NCI-H345 treated with DMSO at 0.1 percent for 48 hours (cell line): ENCODE measurements at regions not wholly inside any gene's neighbourhood (a gene's known extent, or its start where the extent isn't known, plus 50 kb on each side); places are given as distances from the start of the nearest gene placed in this dataset.
A peak's percentile ranks its signal among the peaks of the same experiment; 100 is the strongest.
"Not testable (repeated sequence)": the region's sequence is repeated elsewhere in the genome, so short reads cannot be mapped to it uniquely, and the experiment has no call there.

Source experiments
- DNase-seq: peaks from one replicate; lab custom pipeline; 2025; ENCODE audit not compliant: unreplicated experiment; lab: John Stamatoyannopoulos, UW

DNA sequence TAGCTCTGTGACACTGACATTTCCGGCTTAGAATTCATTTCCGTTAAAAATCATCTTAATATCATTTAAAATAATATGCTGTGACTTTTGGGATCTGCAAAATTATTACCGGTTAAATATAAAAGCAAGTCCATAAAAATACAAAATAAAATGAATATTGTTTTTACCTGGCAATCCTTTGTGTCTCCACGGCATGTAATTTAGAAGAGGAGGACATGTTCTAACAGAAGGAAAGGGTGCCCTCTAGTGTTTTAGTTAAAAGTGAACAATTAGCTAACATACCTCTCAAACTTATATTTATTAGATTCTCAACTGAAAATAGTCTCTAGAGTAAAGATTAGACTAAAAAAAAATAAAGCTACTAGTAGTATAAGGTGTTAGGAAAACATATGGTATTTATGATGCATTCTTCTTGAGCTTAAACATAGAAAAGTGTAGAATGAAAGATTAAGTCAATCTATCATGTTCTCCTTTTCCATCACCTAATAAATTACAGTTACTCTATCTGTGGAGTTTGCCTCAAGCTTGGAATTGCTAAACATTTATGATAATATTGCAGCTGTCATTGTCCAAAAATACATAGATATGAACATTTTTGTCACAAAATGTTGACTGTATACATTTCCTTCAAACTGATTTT is 676.7 kb upstream of the SPRY2 start:
- peak; percentile 49 for DNase-seq

DNA sequence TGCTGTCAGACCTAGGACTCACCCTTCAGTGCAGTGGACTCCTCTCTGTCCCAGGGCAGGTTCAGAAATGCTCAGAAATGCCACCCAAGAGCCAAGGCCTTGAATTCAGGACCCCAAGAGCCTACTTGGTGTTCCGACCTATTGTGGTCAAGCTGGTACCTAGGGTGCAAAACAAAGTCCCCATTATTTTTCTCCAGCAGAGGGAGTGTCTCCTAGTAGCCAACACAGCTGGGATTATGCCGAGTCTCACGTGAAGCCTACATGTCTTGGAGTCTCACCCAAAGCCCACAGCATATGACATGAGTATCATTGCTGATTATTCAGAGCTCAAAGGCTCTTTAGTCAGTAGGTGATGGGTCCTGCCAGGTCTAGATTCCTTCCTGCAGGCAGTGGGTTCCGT is 671.1 kb upstream of the SPRY2 start:
- no peak for DNase-seq

DNA sequence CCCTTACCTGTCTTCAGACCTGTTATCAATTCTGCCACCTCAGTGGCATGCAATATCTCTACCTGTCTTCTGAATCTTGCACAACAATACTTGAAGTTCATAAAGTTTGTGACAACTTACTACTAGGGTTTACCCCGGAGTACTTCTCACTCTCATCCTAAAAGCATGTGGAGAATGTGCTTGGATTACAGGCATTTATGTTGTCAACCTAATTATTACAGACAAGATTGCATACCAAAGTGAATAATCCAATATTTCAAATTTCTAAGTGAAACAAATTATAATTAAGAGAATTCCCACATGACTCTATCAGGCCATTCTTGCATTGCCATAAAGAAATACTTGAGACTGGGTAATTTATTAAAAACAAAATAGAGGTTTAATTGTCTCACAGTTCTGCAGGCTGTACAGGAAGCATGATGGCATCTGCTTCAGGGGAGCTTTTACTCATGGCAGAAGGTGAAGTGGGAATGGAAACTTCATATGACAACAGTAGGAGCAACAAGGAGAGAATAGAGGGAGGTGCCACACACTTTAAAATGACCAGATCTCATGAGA is 661.0 kb upstream of the SPRY2 start:
- no peak for DNase-seq

DNA sequence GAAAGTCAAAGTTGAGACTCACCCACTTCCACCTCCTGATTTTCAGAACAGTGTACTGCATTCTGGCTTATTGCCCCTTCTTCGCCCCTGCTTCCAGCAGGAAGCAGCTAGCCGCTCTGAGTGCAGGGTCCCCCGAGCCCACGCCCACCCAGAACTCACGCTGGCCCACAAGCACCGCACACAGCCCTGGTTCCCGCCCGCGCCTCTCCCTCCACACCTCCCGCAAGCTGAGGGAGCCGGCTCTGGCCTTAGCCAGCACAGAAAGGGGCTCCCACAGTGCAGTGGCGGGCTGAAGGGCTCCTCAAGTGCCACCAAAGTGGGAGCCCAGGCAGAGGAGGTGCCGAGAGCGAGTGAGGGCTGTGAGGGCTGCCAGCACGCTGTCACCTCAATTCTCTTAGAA is 657.7 kb upstream of the SPRY2 start:
- DNase-seq = not testable (repeated sequence)

DNA sequence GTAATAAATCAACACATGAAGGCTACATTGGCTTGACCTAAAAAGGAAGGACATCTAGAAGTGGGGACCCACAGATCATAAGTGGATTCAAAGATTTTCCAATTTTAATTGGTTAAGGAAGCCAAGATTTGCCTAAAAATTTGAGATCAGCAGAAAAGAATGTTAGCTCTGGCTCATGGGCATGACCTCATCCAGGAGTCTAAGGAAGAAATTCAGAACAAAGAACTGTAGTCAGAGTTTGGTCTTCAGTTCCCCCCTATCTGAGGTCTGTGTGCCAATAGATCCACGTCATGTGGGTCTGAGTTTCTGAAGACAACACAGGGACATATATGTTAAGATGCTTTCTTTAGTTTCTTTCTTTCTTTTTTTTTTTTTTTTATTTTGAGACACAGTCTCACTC is 648.8 kb upstream of the SPRY2 start:
- no peak for DNase-seq

DNA sequence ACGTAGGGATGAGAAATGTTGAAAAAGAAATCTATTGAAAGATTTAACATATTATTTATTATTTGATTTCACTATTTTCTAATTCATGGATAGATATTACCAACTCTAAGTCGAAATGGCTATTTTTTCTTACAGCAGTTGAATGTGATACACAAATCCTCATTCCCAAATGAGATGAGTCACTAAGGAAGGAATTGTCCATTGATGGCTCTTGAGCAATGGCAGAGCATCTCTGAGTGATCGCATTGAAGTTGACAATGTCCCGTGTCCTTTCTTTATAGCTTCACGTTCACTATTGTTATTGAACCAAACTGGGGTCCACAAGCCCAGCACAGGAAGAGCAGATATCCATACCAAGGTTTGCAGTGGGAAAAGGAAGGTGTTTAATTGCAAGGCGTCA is 648.3 kb upstream of the SPRY2 start:
- DNase-seq = no peak

DNA sequence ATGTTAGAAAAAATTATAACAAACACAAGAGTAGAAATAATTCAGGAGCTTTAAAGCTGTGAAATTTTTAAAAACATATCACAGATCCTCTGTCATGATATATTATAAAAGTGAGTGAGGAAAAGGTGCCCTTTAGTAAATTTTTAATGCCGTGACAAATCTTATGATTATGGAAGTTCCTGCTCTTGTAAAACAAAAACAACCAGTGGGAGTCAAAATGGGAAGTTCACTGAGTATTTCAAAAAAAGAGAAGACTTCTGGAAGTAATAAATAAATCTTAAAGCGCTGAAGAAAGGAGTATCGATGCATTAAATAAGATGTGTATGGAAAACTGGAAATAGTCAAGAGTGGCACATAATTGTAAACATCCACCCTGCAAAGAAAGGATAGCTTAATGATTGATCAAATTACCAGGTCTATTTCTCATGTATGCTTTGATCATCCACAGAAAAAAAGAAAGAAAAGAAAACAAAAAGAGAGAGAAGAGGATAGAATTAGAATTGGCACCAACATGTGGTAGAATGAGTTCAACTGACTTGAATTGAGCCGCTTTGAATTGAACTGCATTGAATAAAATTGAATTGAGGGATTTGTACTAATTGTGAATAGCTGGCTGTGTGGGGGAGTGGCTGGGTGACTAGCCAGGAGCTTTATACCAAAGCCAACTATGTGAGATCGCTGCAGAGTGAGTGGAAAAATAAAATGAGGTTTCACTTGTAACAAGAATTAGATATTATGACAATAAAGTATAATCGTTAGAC is 647.6 kb upstream of the SPRY2 start:
- no peak for DNase-seq

DNA sequence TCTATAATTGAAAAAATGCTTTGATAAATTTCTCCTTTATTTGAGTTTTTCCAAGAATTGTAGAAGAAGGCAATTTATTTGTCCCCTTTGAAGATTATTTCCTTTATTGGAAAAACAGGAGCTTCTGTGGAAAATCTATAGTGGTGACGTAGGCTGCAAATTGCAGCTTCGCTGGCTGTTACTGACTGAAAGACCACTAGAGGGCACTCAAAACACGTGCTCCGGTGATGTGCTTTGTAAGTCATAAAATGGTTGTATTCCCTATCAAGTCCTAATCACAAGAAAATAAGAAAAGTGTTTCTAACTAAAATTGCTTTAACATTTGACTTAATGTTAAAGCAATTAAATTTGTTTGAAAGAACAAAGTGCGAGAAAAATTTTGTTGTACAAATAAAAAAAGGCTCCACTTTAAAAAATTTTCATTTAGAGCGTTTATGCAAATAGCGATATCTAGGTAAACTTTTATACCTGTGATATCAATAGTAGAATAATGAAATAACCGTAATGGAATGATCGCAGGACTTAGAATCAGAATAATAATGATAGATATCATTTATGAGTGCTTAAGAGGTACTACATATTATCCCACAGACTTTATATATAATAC is 638.2 kb upstream of the SPRY2 start:
- peak; percentile 65 for DNase-seq

DNA sequence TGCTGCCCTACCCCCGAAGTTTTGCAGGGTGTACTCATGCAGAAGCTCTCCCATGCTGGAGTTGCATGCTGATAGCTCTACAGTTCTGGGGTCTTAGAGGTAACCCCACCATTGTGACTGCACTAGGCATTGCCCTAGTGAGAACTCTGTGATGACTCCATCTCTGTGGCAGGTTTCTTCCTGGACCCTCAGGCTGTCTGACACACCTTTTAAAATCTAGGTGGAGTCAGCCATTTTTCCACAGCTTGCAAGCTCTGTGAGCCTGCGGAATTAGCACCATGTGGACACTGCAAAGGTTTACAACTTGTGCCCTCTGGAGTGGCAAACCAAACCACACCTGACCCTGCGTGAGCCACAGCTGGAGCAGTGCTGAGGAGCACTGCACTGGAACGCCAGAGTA is 636.2 kb upstream of the SPRY2 start:
- DNase-seq = no peak

DNA sequence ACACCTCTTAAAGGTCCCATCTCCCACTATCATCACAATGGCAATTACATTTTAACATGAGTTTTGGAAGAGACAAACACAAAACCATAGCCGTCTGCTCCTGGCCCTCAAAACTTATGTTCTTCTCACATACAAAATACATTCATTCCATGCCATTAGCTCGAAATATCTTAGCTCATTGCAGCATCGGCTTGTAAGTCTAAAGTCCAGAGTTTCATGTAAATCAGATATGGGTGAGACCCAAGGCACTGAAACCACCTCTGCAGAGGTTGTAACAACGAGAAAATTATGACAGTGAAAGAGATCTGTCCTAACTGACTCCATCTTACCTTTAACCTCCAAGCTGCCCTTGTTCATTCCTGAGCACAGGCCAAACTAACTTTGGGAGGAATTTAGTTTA is 635.0 kb upstream of the SPRY2 start:
- no peak for DNase-seq

DNA sequence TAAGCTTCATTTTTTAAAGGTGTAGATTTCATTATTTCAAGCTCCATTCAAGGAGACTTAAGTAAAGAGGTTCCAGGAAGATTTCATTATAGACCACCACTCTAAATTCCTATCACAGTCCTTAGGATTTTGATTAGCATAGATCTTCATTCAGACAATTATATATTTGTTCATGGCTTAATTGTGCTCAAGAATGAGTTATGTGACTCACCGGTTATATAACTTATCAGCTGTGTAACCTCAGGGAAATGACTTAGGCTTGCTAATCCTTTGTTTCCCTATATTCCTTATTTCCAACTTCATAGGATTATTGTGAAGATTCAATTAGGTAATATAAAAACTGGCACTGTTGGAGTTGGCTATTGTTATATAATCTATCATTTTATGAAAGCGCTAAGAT is 632.8 kb upstream of the SPRY2 start:
- DNase-seq = no peak

DNA sequence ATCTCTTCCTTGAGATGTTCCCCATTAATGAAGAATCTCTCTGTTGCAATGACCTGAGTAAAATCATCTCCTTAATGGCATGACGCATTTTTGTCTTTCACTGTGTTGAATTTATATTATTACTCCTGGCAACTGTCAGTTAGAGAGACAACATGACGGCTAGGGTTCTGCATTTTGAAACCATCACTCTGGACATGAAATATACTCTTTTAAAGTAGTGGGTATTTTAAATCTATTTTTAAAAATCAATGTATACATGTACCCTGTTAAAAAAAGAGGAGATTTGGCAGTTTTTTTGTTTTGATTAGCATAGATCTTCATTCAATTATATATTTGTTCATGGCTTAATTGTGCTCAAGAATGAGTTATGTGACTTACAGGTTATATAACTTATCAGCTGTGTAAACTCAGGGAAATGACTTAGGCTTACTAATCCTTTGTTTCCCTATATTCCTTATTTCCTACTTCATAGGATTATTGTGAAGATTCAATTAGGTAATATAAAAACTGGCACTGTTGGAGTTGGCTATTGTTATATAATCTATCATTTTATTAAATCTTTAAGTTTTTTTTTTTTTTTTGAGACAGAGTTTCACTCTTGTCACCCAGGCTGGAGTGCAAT is 632.0 kb upstream of the SPRY2 start:
- no peak for DNase-seq

DNA sequence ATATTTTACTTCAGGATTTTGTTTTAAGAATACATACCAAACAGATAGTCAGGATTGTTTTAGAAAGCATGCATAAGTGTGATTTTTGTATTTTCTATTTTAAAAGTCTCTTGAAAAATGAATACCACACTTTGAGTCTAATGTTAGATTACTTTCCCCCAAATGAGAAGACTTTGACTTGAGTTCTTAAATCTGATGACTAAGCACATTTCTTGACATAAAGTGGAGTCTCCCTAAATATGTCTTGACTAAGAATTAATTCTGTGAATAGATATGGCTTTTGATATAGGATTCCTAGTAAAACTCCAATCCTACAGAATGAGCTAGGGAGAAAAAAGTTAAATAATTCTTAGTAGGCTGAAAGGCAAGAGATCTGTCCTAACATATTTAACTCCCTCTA is 624.2 kb upstream of the SPRY2 start:
- DNase-seq = no peak

DNA sequence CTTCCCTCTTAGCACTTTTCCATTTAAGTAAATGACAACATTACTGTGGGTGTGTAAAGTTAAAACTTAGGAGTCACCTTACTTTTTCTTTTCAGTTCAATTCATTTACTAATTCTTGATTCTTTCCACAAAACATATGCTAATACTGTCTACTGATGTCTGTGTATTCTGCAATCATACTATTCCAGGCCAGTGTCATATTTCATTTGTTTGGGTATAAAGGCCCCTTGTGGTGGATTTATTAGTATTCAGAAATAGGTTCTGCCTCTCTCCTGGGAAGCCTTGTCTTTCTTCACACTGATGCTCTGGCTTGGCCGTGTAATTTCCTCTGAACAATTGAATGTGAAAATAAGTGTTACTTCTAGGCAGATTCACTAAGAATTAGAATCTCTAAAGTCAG is 621.9 kb upstream of the SPRY2 start:
- DNase-seq = no peak

DNA sequence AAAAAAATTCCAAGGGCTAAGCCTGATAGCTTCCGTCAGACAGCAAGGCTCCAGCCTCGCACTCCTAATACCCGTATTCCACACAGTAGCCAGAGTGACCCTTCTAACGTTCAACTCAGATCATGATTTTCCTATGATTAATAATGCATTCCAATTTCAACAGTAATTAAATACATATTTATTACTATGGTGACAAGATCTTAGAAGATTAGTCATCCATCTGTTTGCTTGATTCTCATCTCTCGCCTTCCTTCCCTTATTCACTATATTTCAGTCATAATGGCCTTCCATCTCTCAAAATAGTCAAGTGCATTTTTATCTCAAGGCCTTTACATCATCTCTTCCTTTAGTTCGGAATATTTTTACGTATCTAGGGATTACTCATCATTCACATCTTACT is 621.2 kb upstream of the SPRY2 start:
- DNase-seq = no peak

DNA sequence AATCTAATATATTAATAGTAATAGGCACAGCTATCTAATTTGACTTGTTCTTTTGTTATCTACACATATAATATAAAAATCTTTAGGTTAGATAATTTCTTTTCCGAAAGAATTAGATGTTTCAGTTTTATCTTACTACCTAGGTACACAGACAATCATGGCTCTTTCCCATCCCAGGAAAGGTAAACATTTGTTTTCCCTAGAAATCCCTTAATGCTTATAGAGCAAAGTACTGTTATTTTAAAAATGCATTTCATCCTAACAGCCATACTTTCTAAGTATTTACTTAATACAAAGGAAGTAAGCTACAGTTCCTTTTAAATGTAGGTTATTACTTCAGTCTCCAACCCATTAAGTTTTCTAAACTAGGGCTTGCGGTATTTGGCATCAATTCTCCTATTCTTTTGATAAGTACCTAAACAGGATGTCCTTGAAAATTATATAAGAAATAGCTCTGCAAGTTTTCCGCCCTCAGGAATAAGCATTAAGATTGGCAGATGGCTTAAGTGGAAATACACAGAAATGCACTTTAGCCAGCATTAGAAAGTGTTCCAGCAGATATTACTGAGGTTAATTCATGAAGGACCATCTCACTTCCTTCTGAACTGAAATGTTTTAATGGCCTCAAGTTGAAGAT is 616.2 kb upstream of the SPRY2 start:
- DNase-seq = no peak

DNA sequence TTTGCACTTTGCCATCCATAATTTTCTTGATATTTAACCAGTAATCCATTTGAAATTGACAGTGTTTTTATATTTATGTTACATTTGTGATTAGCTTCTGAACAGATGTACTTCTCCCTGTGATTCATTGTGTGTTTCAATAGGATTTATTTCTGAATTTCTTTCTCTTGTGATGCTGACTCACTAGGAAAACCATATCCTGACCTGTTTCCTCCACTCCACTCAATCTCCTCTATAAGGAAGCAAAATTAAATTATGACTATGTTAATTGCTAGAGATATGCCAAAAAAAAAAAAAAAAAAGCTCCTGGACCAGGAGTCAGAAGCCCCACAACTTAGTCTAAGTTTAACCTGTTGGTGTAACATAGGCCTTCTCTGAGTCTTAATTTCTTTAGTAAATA is 614.6 kb upstream of the SPRY2 start:
- DNase-seq = no peak

DNA sequence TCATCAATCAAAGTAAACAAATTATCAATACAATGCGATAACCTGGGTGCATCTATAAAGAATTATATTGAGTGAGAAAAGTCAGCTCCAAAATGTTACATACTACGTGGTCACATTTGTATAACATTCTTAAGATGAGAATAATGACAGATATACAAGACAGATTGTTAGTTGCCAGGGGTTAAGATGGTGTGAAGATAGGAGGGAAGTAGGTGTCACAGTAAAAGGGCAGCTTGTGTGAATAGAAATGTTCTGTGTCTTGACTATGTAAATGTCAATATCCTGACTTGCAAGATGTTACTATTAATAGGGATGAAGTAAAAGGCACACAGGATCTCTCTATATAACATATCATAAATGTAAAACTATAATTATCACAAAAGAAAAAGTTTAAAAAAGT is 611.2 kb upstream of the SPRY2 start:
- DNase-seq = no peak

DNA sequence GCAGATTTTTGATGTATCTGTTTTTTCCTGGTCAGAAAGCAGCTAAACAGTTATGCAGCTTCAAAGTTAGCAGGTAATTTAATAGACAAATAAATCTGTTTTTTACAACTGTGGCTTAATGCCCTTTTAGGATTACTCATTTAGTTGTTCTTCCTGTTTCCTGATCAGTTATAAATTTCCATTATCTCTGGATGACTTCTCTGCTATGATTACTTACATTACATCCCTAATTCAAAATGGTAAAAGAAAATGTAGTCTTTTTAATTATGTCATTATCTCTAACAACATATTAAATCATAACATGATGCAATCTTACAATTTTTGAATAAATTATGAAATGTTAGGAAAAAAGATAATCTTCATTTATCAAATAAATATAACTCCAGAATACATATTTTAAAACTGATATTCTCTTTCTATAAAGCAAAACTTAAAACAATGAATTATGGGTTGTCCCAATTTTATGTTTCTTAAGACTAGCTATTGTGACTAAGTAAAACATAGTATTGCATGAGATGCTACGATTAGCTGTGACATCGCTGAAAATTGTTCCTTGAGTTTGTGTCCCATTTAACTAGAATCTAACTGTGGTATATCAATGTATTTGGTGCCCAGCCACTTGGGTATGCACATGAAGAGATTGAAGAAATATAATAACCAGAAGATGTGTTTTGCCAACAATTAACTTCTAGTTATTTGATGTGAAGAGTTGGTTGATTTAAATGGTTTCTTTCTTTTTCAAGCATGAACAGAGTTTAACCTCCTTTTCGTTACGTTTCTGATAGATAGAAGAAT is 605.3 kb upstream of the SPRY2 start:
- DNase-seq = no peak

DNA sequence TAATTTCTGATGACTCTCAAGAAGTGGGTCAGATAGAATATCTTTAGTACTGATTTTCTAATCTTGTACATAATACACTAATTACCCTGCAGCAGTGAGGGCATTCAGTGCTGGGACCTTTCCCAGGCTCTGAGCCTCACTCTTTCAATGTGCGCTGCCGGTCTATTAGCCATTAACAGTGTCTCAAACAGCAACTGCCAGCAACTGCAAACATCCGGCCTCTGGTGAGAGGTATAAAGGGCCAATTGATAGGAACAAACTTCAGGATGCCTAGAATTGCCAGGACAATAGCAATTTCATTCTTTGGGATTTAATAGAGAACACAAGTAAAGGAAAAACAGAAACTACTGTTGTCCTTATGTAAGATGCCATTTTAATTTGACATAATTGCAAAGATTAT is 604.4 kb upstream of the SPRY2 start:
- DNase-seq = no peak

DNA sequence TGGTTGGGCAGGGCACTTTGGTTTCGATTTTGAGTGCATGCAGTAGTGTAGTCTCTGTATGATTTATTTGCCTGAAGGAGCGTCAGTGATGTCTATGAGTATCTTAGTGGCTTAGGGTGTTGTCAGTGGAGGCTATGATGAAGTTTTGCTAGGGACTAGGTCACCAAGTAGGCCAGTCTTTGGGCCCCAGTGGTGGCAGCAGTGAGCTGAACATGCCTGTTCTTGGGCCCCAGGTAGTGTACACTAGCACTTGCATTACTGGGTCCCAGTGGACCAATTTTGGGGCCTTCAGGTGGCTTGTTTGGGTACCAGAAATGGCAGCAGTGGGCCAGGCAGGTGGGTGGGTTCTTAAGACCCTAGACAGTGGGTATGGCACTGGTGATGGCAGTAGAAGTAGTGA is 598.7 kb upstream of the SPRY2 start:
- no peak for DNase-seq
